ENCODE measurements at regions not wholly inside any gene's neighbourhood (a gene's known extent, or its start where the extent isn't known, plus 50 kb on each side); places are given as distances from the start of the nearest gene placed in this dataset.
"Not testable (repeated sequence)": the region's sequence is repeated elsewhere in the genome, so short reads cannot be mapped to it uniquely, and the experiment has no call there.

GRCh38 chr2:94759211-94759610 lies 112.0 kb upstream of the TEKT4 start:
- H3K27me3 ChIP-seq: no peaks in the 10 kb centered on the region
- no peak for DNase-seq
- WGBS, 2 donors: 31 to 42% methylated on average over 6 to 7 of the region's 7 CpGs
- no peaks in the 10 kb centered on the region for H3K4me1 ChIP-seq
- H3K27ac ChIP-seq: no peak overlapping the region
- H3K9me3 ChIP-seq: no peaks in the 10 kb centered on the region
- no peak for ATAC-seq (ENCODE audit: low FRiP score in 2 of 2)
- H3K36me3 ChIP-seq: no peaks in the 10 kb centered on the region
- TF ChIP-seq CTCF (IDR thresholded peaks at IDR 0.05): no peak
- TF ChIP-seq POLR2A (IDR thresholded peaks at IDR 0.05): no peak
- no peak for TF ChIP-seq POLR2AphosphoS5 (IDR thresholded peaks at IDR 0.05)
- TF ChIP-seq EP300 (IDR thresholded peaks at IDR 0.05): no peak
- no peak overlapping the region for H3K4me3 ChIP-seq

GRCh38 chr2:94762600-94762999 lies 108.6 kb upstream of the TEKT4 start:
- H3K36me3 ChIP-seq: no peaks in the 10 kb centered on the region
- 72 to 77% methylated on average over 3 to 5 of the region's 5 CpGs for WGBS, 2 donors
- no peaks in the 10 kb centered on the region for H3K27me3 ChIP-seq
- H3K27ac ChIP-seq: no peak overlapping the region
- DNase-seq (peak in 1 of 2 donors; percentile 55), ATAC-seq (ENCODE audit: low FRiP score in 2 of 2) (no peak)
- TF ChIP-seq POLR2A (IDR thresholded peaks at IDR 0.05) (no peak), POLR2AphosphoS5 (IDR thresholded peaks at IDR 0.05) (no peak), EP300 (IDR thresholded peaks at IDR 0.05) (no peak), CTCF (IDR thresholded peaks at IDR 0.05) (no peak)
- no peaks in the 10 kb centered on the region for H3K4me1 ChIP-seq
- no peaks in the 10 kb centered on the region for H3K9me3 ChIP-seq
- no peak overlapping the region for H3K4me3 ChIP-seq

GRCh38 chr2:94763318-94763717 lies 107.9 kb upstream of the TEKT4 start:
- TF ChIP-seq POLR2AphosphoS5 (IDR thresholded peaks at IDR 0.05) (no peak), CTCF (IDR thresholded peaks at IDR 0.05) (no peak), POLR2A (IDR thresholded peaks at IDR 0.05) (no peak), EP300 (IDR thresholded peaks at IDR 0.05) (no peak)
- WGBS, 2 donors: 89 to 94% methylated on average over 6 of the region's 6 CpGs
- Histone ChIP-seq H3K4me1 (no peaks in the 10 kb centered on the region), H3K36me3 (no peaks in the 10 kb centered on the region), H3K27ac (no peak overlapping the region), H3K27me3 (no peaks in the 10 kb centered on the region), H3K9me3 (no peaks in the 10 kb centered on the region), H3K4me3 (no peak overlapping the region)
- DNase-seq (no peak), ATAC-seq (ENCODE audit: low FRiP score in 2 of 2) (no peak)

GRCh38 chr2:94764331-94764730 lies 106.9 kb upstream of the TEKT4 start:
- H3K4me1 ChIP-seq; H3K27me3 ChIP-seq; H3K27ac ChIP-seq; H3K36me3 ChIP-seq; H3K4me3 ChIP-seq; DNase-seq; H3K9me3 ChIP-seq; ATAC-seq (ENCODE audit: low FRiP score in 2 of 2): not testable (repeated sequence)
- WGBS, 2 donors: 81 to 93% methylated on average over 3 of the region's 3 CpGs

GRCh38 chr2:94767336-94767735 lies 103.9 kb upstream of the TEKT4 start:
- Histone ChIP-seq H3K9me3 (no peaks in the 10 kb centered on the region), H3K27ac (no peak overlapping the region), H3K36me3 (no peaks in the 10 kb centered on the region), H3K4me1 (no peaks in the 10 kb centered on the region), H3K4me3 (no peak overlapping the region), H3K27me3 (no peaks in the 10 kb centered on the region)
- 80 to 85% methylated on average over 2 to 3 of the region's 3 CpGs for WGBS, 2 donors
- DNase-seq (no peak), ATAC-seq (ENCODE audit: low FRiP score in 2 of 2) (no peak)
- no peak for TF ChIP-seq CTCF (IDR thresholded peaks at IDR 0.05)
- no peak for TF ChIP-seq EP300 (IDR thresholded peaks at IDR 0.05)
- no peak for TF ChIP-seq POLR2A (IDR thresholded peaks at IDR 0.05)
- no peak for TF ChIP-seq POLR2AphosphoS5 (IDR thresholded peaks at IDR 0.05)

Data from upper lobe of left lung (tissue), 6 donors.